GM20431 (cell line): ENCODE measurements at regions not wholly inside any gene's neighbourhood (a gene's known extent, or its start where the extent isn't known, plus 50 kb on each side); places are given as distances from the start of the nearest gene placed in this dataset.

Experiments used
- in situ Hi-C: fragments of 300-500 bp; cut with MseI, MboI; formaldehyde crosslinking; loops from one replicate; pipeline ENCODE4 v1.15.0; 2020; ENCODE audit warnings: low sequenced_read_pairs; ENCODE audit not compliant: unreplicated experiment

DNA sequence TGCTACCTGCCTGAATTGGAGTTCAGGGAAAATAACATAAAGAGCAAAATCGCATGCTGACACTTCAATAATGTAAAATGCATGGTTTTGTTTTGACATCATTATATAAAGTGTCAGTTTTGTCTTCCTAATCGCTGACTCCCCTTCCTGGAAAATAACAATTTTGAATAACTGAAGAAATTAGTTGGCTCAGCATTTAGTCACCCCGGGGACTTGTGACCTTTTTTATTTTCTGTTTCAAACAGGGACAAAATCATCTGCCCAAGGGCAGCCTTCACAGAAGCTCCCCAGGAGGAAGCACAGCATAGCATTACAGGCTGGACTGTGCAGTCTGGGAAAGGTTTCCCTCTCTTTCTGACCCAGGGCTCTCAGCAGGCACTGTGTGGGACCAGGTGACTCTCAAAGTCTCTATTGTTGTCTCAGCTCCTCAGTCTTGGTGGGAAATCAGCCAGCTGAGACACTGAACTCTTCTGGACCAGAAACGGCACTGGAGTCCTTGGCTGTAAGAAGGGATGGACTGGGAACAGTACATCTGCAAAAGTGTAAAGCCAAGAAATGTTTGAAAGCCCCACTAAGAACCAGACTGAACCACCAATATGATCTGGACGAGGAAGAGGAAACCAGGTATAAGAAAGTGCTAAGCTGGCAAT is 671.3 kb upstream of the KLF4 start:
- in situ Hi-C loops = no loop called here

DNA sequence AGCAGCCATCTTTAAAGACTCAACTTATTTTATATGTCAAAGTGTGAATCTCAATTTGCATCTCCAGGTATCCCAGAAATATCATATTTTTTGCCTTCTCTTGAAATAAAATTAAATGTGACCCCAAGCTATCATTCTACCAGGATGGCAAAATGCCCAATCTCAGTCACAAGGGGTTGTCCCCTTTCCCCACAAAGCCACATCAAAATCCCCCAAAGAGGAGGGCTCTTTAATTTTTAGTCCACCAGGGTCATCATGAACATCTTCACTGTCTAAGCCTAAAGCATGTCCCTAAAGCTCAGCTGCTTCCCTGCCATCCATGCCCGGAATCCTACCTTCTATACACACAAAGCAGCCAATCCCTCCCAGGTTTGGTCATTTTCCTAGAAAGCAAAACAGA is 670.5 kb upstream of the KLF4 start:
- in situ Hi-C loops = no loop called here

DNA sequence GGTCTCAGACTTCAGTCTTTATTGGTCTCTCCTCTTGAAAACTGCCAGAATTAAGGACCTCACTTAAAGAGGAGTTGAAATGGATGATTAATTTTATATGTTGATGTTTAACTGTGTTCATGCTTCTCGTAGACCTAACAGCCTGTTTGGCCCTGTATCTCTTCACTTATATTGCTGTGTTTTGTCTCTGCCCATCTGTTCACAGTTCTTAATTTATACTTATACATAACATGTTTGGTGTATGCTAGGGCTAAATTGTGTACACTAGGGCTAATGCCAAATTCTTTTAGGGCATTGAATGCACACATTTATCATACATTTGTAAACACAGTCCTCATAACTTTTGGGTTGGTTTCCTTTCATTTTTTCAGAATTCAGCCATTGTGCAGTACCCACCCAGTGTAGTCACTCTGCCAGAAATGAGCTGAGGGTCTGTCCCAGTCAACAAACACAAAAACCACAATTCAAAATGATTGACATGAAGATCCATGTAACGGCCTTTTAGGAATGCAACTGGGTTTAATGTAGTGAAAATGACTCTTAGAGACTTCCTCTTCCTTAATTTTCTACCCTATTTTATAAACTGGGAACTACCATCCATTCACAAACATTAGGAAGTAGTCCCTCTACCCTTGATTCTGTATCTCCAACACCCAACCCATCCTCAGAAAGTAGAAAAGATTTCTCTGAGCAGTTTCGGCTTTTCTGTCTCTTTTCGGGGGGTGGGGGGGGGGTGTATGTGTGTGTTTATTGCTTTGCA is 668.8 kb upstream of the KLF4 start:
- in situ Hi-C loops = no loop called here

DNA sequence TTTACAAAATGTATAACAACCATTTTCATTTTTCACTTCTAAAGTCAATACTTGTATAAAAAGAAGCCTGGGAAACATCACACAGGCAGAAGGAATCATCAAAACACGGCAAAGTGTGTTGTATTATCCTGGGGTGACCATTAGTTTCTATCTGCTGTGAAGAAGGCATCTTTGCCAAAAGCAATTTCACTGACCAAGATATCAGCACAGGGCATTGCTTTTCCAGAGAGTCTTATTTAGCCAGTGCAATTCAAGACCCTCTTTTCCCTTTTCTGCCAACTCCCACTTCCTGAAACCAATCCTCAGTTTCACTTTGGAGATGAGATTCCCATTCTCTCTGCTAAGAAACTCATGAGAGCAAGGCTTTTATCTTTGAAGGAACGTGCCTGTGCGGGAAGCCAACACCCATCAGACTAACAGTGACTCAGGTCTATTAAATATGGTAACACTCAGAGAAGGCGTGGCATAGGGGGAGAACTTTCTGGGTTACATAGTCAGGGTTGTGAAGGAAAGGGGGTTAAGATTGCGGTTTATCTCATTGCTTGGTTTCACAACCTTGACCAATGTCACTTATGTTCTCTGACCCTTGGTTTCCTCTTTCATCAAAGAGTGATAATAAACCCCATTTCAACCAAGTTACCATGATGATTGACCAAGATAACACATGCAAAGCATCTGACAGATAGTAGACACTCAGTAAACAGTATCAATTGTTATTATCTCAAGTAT is 666.9 kb upstream of the KLF4 start:
- in situ Hi-C loops = no loop called here

DNA sequence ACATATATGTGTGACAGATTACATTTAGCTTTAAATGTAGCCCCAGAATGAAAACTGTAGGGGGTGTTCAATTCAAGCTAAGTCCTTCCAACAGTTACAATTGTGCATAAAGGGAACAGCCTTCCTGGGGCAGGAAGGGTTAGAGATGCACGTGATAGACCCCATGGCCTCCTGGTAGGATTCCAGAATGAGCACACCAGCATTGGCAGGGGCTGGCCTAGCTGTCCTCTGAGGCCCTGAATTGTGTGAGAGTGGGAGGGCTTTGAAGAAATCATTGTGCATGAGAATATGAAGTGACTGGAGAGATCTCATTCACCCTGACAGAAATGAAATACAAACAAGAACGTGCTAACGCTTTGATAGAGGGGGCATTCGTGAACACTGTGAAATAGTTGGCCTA is 663.8 kb upstream of the KLF4 start:
- in situ Hi-C loops = no loop called here

DNA sequence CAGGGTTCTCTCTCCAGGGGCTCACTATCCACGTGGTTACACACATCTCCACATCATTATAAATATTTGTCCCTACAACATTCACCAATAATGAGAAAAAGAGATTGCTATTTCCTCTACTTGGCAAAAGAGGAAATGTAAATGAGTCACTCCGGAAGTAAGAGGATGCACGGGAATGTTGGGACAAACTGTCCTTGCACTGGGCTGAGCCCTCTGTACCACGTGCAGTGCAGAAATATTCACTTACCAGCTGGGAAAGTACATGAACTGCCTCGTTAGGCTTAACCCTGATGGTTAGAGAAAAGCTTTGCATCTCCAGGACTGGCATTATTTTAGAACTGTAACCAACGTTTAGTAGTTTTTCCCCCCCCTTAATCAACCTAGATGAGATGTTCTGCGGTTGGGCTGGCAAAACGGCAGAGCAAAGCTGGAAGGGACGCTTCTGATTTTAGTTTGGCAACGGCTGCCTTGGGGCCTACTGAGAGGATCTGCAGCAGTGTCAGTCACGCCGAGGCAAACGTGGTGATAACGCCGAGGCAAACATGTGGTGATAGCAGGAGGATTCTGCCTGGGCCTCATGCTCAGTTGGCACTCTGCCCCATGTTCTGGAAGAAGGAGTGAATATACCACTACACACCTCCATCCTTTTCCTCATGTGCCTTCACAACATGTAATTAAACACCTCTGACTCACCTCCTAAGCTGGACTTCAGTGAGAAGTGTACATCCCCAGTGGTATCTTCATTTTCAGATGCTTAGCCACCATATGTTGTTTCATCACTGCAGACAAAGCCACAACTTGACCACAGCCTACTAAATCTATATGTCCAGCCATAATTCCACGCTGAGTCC is 661.4 kb upstream of the KLF4 start:
- in situ Hi-C loops = no loop called here

DNA sequence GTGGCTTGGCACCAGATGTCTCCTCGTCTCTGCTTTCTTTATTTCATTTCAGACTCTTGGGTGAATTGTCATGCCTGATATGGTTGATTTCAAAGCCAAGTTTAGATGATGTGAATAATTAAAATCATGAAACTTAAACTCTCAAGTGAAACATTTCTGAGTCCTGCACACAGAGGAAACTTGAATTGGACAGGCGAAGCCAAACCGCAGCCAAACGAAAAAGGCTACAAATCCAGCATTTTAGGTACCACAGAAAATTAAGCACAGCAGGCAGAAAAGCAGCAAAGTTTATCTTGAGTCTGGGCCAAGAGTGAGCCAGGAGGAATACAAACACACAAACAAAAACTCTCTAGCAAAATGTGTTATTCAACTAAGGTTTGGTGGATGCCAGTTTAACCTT is 659.8 kb upstream of the KLF4 start:
- in situ Hi-C loops = no loop called here

DNA sequence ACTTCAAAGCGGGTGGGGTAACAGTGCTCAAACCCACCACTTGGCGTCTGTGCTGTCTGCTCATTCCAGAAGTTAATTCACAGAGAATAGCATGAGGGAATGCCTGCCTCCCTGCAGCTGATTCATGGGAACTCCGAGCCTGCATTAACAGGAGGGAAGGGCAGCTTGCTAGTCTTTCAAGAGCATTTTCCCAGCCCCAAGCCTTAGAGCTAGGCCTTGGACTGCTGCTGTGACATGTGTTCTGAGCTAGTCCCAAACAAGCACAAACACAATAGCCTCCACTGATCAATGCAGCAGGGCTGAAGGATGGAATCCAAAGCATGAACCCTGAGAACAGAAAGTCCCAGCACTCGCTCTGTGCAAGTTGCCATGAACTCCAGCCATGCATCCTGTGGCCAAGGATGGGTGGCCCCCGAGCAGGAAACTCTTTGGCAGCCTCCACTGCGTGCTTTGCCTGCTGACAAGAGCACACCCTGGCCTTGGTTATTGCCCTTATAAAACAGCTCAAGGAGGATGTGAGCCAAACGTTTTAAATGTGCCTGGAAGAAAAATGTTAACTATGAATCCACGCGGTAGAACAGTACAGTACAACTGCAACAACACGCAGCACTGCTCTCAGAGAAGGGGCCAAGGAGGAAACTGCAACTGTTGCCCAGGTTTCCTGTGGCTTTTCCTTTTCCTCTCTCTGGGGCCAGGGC is 653.1 kb upstream of the KLF4 start:
- in situ Hi-C loops = no loop called here

DNA sequence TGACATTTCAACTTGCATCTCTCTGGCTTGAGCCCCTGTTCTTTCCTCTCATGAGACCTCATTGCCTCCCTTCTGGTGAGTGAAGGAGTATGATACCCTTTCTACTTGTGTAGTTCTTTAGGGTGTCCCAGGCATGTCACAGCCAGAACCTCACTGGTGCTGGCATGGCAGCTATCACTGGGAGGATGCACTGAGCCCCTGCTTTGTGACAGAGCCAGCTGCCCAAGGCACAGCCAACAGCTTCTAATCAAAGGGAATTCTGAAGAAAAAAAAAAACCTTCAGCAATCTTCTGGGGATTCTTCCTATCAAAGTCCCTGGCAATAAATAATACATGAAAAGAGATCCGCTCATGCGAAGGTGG is 652.6 kb upstream of the KLF4 start:
- in situ Hi-C loops = no loop called here

DNA sequence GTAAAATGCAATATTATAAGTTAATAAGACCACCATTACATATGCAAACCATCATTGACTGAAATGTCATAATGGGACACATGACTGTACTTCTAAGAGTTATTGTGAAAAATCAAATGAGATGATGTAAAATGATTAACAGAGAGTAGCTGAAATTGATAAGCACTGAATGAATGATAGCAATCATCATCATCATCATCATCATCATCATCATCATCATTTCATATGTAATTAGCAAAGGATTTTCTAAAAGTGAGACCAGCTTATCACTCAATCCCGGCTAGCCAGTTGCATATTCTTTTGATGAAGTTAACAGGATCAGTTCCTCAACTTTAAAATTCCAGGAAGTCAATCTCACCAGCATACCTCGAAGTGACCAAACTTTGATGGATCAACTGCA is 650.3 kb upstream of the KLF4 start:
- in situ Hi-C loops = no loop called here

DNA sequence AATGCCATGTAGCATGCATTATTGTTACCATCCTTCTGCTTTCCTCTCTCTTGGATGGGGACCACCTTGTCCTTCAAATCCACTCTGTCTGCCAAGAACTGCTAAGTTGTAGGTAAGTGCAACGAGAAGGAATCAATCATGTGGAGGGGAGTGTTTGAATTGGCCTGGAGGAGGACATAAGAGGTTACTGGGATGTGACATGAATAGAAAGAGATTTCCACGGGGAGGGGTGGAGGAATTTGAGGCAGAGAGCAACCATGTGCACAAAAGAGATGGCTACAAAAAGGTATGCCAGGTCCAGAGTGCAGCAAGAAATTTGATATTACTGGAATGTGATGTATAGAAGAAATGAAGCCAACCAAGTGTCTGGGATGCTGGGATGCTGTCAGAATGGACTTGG is 648.9 kb upstream of the KLF4 start:
- in situ Hi-C loops = no loop called here

DNA sequence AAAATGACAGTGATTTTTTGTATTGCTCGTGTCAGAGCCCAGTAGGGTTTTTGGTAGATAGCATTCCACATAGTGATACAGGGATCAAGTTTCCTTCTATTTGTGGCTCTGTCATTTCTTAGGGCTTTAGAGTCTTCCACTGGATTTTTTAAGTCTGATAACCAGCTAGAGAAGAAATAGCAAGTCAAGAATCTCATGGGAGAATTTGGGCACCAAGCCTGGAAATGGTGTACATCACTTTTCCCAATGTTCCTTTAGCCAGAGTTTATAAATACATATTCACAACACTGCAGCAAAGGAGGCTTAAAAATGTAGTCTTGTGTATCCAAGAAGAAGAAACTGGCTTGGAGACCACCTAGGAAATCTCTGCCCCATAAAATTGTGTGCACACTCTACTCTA is 647.1 kb upstream of the KLF4 start:
- in situ Hi-C loops = no loop called here

DNA sequence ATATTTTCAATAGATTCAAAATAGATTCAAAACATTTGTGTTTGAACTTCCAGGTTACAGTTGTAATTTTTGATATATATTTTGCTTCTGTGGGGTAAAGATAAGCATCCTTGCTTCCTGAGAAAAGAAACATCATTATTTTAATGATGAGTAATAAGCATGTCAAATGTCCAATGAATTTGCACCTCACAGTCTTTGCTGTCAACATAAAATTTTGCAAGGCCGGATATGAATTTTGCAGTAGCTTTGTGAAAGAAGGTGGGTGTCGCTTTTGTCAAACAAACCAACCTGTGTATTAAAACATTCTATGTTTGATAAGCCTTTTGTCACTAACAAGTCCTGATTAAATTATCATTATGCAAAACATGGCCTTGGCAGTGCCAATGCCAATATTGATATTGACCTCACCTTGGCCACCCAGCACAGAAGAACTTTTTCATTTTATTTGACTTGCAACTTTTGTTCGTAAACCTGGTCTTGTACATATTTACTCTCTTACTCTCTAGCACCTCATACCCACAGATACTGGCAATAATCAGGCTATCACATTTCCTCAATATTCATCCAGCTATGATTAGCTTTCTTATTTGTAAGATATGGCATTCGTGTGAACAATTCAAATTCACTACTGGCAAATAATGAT is 645.0 kb upstream of the KLF4 start:
- in situ Hi-C loops = no loop called here

DNA sequence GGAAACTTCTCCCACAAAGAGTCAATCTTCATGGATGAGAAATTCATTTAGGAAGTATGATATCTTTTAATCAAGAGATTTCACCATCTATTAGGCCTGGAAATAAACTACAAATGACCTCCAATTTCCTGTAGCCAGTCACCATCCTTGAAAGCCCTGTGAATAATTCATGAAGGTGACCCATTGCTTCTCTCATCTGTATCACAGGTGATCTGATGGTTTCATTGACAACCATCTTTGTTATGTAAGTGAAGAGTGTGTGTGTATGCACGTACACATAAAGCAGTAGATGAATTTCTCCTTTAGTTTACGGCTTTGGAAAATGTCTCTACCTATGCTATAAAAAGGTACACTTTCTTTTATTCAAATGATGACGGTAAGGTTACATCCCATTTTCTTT is 644.1 kb upstream of the KLF4 start:
- in situ Hi-C loops = no loop called here

DNA sequence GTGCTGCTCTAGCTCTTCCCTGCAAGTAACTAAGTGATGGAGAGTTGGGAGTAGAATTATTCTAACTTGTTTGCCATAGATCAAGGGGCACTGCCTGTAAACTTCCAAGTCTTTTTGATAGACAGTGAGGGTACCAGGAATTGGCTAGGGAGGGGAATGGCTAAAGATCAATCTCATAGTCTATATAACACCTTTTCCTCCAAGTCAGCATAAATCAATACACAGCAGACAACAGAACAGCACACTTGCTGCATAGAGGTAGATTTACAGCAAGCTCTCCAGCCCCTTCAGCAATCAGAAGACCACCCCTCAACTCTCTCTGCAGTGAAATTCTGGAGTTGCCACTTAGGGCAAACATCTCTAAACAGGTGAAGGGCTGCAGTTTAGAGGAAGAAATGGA is 643.5 kb upstream of the KLF4 start:
- in situ Hi-C loops = no loop called here

DNA sequence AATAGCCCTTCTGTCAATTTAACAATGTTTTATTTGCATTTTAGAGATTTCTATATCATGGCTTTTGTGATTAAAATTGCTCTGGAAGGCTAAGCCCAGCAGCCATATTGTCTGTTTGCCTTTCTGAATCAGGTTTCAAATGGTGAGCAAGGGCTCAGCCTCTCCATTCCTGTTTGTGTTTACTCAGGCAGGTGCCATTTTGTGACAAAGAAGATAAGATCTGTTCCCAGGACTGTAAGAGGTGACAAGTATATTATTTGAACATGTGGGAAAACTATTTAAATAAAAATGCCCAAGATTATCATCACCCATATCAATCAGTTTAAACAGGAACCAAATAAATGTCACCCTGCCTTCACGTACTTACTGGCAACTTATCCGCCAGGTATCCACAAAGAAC is 641.3 kb upstream of the KLF4 start:
- in situ Hi-C loops = no loop called here

DNA sequence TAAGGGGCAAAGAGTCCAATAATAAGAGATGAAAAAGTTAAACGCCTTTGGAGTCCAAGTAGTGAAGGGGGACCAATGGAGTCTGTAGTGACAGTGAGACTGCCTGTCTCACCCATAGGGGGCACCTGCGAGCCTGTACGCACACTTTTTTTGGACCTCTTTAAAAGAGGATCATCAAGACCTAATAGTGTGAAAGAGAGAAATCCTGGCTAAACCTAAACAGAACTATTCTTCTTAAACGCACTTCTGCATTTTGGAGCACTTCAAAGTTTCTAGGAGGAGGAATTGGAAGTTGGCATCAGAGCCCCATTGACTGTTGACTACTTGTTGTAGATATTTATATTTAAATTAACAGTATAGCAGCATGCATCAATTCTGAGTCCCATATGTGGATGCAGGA is 636.1 kb upstream of the KLF4 start:
- in situ Hi-C loops = no loop called here

DNA sequence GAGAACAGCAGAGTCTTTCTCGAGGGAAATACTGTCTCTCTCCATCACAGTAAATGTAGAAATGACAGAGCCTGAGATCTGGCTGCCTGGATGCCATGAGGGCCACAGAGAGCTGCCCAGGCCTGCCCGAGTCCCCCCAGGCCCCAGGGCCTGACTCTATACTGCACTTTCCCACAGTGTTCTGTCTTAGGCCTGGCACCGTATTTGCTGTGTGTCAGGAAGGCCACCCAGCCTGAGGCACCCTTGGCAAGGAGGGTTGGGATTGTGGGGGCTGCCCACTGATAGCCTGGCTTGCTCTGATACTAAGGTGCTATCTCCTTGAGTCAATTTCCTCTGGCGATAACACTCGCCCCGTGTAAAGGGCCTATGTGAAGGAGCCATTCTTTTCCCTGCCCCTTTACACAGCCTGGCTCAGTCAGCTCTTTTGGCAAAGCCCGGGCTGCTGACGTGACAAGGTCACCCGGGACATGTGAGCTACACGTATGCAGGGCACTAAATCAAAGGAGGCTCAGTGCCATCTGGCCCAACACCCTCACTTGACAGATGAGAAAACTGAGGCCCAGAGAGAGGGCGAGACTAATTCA is 630.1 kb upstream of the KLF4 start:
- in situ Hi-C loops = no loop called here

DNA sequence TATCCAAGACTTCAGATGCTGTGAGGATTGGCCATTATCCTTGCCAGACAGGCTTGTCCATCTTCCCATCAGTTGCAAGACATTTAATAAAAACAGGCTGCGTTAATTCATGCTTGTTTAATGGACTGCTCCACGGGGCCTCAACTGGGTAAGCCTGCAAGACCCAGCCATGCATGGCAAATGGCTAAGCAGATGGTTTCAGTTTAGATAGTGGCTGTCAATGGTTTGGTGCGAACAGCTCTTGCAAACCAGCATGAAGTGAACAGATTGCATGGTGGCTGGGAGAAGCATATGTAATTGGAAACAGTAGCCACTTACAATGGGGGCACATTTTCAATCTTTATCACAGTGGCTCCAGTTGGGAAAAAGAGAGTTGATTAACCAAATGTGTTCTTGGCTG is 628.2 kb upstream of the KLF4 start:
- in situ Hi-C loops = no loop called here
